ENCODE measurements at regions not wholly inside any gene's neighbourhood (a gene's known extent, or its start where the extent isn't known, plus 50 kb on each side); places are given as distances from the start of the nearest gene placed in this dataset.
"Not testable (repeated sequence)": the region's sequence is repeated elsewhere in the genome, so short reads cannot be mapped to it uniquely, and the experiment has no call there.

DNA sequence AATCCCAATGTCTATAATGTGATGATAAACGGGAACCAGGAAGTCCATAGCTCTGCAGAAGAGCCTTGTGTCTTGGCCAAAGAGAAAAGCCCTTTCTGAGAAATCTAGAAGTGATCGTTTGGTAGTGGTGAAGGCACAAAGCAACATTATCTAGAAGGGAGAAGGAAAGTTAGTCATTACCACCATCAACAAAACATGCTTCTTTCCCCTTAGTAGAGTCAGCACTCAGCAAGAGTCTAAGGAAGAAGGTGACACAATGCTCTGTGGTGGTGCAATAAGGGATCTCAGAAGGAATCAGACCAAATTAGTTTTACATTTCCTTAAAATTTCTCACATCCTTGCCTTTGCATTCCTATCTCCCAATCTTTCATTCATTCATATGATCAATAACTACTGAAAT lies 134.4 kb upstream of the PRDX6 start:
- no peak for ATAC-seq
- DNase-seq, result no peak

DNA sequence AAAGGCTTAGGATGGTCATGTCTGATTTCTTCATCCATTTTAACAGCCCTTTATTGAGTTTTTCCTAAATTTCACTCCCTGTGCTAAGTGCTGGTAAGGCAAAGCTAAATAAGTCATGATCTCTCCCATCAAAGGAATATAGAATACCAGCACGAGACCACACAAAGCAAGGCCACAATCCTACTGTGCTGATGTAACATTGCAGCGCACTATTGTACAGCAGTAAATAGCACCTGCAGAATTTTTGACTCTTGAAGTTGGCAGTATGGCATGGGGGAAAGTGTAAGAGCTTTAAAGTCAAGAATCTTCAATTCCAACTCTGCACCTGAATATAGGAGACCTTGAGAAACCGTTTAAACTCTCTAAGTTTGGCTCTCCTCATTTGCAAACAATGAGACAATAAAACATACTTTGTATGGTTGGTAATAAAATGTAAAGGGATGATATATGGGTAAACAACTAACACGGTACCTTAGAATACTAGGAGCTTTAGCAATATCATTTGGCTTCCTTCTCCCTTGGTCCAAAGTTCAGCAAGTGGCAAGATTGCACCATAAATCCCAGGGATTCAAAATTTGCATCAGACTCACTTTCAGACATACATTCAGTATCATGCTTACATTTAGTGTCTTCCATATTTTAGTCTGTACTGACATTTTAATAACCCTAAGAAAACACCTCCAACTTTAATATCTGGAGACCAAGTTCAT lies 132.9 kb upstream of the PRDX6 start:
- ATAC-seq (no peak), DNase-seq (no peak)

DNA sequence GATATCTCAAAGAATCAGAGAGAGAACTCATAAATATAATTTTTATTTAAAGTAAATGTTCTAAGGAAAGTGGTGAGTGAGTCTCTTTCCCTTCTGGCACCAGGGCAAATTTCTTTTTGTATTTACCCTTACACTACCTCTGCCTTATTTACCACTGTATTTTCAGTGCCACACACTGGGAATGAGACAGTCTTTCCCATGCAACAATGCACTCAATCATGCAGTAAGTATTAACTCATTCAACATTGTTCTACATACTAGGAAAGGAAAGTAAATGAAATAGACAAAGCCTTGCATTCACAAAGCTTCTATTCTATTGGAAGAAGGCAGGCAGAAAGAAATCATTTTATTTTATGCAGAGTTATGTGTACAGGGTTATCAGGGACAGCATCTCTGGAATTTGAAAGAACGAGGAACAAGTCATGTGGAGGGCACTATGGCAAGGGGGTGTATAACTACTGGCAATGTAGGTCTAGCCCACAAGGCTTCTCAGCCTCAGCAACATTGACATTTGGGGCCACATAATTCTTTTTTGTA lies 129.8 kb upstream of the PRDX6 start:
- DNase-seq (no peak), ATAC-seq (no peak)

DNA sequence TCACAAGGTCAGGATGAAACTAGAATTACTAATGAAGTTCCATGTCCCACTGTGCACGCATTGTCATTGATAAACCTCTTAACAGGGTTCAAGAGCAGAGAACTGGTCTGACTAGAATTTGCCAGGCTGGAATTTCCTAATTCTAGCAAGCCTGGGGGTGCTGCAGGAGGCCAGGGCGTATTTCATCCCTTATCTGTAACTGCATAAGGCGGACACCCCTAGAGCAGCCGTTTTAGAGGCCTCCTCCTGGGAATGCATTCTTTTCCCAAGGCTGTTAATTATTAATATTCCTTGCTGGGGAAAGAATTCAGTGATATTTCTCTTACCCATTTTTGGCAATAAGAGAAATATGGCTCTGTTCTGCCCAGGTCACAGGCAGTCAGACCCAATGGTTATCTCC lies 124.5 kb upstream of the PRDX6 start:
- DNase-seq, ATAC-seq: not testable (repeated sequence)

DNA sequence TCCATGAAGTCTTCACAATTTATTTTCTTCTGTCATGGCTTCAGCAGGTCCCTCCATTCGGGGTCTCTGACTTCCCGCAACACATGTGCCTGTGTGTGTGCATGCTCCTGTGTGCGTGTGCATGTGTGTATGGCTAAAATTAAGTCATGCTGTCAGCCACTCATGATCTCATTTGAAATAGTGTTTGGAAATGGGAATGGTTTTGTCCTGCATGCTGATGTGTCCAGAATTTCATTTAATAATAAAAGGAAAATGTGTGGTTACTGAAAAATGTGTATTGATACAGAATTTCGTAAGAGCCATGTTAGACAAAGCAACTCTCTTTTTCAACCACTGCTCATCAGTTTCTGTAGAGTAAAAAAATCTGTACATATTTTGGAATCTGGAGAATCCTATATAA lies 123.8 kb upstream of the PRDX6 start:
- ATAC-seq (no peak), DNase-seq (no peak)

DNA sequence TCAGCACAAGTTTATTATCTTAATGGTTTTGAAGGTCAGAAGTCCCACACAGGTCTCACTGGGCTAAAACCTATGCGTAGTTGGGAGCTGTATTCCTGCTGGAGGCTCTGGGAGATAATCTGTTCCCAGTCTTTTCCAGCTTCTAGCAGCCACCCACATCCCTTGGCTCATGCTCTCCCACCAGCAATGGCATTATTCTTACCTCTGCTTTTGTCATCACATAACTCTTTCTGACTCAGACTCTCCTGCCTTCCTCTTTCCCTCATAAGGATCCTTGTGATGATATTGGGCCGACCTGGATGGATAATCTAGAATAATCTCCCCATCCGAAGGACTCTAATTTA lies 122.2 kb upstream of the PRDX6 start:
- DNase-seq (no peak), ATAC-seq (no peak)

DNA sequence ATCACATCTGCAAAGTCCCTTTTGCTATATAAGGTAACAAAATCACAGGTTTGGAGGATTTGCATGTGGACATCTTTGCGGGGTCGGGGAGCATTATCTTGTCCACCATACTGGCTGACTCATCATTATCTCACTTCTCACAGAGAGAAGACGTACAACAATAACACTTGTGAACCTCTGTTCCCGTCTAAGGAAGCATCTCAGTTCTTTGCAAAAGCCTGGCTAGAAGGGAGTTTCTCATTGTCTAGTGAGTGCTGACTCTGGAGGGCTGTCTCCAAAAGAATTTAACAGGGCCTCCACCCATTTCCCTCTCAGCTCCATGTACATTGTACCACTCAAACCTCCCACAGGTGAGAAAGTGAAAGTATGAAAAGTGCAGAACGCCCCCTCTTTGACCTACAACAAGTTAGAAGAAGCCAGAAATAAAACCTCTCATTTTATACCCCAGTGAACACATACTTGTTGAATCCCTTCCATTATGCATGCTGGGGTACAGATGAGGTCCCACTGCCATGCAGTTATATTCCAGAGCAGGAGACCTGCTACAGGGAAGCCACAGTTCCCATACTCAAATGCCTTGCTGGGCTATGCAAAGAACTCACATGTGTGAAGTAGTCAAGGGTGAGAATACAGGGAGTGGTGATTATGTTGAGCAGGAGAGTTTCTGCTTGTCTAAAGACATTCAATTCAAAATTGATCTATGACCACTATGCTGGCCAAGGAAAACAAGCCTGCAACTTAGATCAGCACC lies 121.7 kb upstream of the PRDX6 start:
- no peak for DNase-seq

DNA sequence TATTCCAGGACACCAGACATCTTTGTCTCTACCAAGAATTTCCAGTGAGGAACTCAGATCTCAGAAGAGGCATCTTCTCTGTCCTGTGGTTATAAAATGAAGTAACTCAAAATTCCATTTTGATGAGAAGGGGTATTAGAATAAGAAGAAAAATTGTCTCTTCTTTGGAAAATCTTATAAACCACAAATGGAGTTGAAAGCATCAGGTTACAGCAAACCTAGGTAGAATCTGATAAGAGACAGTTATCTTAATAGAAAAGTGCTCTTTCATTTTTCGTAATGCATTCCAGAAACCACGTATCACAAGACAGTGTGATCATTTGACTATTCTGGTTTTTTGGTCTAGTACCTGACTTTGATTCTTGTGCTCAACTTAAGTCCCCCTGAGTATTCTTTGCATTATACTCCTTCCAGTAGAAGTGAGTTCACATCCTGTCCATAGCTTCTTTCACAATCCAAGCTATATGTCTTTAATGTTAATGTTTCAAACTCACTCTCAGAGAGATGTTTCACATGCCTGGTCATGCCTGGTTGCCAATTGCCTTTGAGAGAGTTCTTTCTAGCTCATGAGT lies 120.9 kb upstream of the PRDX6 start:
- DNase-seq, result no peak
- no peak for ATAC-seq

More for the DNA sequence above, 121.7 kb upstream of the PRDX6 start:
- peak; percentile 83 for ATAC-seq

DNA sequence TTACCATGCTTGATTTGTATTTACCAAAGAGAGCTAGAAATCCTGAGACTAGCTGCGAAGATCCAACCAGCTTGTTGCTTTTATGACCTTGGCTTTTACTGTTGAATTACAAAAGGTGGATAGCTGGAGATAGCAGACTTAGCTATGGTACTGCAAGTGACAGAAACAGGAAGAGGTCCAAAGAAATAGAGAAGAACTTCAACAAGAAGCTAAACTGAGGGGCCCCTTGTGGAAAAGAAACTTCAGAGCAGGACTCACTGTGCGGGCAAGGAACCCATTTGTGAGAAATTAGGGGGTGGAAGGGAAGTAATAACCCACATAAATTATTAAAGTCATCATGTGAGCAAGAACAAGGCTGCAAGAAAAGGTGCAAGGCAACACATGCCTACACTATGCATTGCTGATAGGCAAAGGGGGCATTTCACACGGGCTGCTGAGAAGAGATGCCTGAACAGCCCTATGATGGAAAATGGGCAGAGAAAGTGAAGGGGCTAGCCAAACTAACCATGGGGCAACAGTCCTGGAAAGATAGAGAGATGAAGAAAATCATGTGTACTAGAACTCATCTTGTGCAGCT lies 116.6 kb upstream of the PRDX6 start:
- DNase-seq (no peak), ATAC-seq (no peak)

DNA sequence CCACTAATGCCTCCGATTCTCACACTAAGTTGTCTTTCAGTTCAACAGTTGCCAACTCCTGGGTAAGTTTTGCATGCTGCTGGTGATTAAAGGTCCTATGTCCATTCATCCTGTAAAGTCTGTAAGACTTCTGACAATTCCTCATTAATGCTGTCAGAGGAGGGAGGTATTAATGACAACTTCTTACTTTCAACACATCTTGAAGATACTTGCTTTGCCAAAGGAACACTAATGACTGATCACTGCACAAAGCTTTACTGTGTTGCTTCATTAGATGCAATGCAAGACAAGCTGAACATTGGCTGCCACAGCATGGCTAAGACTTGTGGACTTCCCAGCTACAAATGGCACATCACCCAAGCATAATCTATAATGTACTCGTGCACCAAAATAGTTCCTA lies 114.6 kb upstream of the PRDX6 start:
- DNase-seq, result no peak
- ATAC-seq, result no peak

DNA sequence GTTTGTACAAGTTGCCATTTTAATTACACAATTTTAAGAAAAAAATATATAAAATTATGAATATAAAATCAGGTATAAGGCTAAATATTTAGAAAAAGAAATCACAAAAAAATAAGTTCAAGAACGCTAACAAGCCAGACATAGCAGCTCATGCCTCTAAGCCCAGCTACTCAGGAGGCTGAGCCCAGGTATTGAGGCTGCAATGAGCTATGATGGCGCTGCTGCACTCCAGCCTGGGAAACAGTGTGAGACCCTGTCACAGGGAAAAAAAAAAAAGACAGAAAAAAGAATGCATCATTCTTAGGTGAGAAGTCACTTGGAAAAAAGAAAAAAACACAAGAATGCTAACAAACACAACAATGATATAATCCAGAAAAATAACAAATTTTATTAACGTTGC lies 112.3 kb upstream of the PRDX6 start:
- no peak for DNase-seq
- no peak for ATAC-seq

DNA sequence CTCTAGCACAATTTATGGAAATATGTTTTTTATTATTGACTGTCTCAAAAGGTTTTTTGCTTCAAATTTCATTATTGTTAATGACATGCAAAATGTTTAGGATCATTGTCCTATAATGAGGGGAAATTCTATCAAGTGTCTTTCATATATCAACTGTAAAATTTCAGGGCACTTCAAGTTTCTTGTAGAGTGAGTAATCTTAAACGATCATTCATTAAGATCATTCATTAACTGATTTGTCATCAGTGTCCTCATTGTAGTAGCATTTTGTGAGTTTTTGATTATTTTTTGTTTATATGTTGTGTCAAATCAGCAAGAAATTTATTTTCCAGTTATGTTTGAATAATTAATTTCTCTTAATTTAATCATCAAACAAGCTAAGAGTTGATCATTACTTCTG lies 111.8 kb upstream of the PRDX6 start:
- DNase-seq (no peak), ATAC-seq (no peak)

DNA sequence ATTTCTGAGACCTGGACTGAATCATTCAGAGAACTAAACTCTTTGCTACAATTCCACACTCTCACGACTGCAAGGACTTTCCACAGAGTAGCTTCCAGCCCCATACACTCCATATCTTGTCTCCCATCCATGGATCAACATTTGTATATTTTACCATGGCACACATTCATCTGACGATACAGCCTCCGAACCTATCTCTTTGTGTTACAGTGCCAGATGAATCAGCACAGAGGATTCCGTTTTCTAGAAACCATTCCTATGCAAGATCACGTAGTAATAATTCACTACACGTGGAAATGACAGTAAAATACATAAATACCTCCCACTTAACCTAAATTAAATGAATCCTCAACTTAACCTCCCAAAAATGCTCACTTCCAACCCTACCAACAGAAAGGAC lies 110.0 kb upstream of the PRDX6 start:
- ATAC-seq (no peak), DNase-seq (no peak)

DNA sequence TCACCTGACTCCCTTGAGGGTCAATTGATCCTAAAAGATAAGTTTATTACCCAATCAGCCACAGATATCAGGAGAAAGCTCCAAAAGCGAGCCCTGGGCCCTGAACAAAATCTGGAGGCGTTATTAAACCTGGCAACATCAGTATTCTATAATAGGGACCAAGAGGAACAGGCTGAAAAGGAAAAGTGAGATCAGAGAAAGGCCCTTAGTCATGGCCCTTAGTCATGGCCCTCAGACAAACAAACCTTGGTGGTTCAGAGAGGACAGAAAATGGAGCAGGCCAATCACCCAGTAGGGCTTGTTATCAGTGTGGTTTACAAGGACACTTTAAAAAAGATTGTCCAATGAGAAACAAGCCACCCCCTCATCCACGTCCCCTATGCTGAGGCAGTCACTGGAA lies 106.5 kb upstream of the PRDX6 start:
- not testable (repeated sequence) for ATAC-seq

DNA sequence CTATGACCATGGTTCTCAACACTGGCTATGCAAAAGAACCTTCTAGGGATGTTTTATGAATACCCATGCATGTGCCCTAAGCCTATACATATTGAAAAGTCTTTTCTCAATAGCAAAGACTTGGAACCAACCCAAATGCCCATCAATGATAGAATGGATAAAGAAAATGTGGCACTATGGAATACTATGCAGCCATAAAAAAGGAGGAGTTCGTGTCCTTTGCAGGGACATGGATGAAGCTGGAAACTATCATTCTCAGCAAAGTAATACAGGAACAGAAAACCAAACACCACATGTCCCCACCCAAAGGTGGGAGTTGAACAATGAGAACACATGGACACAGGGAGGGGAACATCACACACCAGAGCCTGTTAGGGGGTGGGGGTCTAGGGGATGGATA lies 101.1 kb upstream of the PRDX6 start:
- DNase-seq, ATAC-seq: not testable (repeated sequence)

More for the DNA sequence above, 106.5 kb upstream of the PRDX6 start:
- DNase-seq, result not testable (repeated sequence)

DNA sequence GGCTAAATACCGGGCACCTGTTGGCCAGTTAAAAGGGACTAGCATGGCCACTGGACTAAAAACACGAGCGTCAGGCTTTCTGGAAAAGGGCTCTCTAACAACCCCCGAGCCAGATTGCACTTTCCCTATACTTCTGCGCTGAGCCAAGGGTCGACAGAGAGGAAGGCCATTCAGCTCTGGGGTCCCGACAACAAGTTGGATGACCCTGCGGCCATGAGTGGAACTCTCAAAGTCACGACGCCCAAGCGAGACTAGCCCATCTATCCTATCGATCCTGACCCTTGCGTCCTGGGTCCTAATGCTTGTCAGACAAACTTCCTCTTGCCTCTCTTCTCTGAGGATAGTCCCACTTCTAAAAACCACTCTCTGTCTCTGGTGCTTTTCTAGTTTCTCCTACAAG lies 99.9 kb upstream of the PRDX6 start:
- no peak for DNase-seq

DNA sequence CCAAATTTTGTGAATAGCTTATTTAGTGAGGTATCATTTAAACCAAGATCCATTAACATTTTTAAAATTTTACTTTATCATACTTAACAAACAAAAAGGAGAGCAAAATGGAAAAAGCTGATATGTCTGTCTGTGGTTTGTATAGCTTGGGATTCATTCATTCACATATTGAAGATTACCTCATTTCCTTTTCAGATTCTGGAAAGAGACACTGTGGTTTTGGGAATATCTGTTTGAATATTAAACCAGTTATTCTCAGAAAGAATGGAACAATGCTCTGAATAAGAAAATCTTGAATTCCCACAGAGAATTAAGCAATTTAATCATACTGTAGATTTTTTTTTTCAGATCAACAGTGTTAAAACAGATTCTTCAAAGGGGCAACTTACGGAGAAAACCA lies 93.8 kb upstream of the PRDX6 start:
- DNase-seq (no peak), ATAC-seq (no peak)

More for the DNA sequence above, 99.9 kb upstream of the PRDX6 start:
- no peak for ATAC-seq

DNA sequence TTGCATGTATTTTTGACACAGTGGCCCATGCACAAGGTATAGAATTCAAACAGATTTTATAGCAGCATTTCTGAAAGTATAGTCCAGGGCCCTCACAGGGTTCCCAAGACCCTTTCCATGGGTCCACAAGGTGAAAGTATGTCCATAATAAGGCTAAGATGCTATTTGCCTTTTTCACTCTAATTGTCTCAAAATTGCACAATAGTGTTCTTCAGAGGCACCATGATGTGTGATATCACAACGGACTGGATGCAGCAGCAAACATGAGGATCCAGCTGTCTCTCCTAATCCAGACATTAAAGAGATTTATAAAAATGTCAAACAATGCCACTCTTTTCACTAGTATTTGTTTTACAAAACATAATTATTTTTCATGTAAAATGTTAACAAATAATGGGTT lies 88.8 kb upstream of the PRDX6 start:
- DNase-seq (no peak), ATAC-seq (no peak)

DNA sequence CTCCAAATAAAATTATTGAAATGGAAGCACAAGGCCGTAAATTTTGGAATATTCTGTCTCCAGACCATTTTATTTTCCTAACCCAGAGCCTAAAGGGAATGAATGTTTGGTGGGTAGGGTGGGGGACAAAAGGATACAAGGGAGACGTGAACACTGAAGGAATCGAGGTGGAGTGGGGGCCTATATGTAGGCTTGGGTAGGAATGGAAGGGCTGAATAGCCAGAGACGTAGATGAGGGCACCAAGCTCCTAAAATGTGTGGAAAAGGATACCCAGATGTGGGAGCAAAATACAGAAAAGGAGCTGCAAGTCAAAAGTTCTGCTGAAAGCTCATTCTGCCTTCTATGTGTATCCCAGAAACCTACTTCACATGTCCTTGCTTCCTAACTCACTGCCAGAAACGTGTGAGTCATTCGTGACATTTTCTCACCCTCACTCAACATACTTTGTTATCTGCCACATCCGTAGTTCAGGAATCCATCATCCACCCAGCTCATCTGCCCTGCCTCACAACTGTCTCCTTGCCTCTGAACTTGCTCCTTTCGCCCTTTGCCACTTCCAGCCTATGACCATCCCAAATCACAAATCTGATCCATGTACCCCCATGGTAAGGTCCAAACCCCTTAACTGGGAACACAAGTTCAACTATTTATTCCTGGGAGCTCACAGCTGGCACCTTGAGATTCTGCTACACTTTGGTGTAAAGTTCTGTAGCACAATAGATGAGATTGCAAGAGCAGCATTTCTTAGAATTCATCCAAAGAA lies 84.1 kb upstream of the PRDX6 start:
- DNase-seq, result no peak
- no peak for ATAC-seq

DNA sequence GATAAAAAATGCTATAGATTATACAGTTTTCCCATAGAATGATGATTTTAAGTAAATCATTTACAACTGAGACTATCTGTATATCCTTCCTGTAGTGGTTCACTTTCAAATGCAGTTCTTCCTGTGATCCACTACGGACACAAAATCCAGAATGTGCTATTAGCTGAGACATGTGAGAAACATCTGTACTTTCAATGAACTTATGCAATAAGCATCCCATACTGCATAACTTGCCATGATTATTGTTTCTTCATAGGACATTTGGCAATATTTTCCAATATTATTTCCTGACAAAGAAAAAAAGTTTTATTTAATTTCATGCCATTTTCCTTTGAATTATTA lies 83.5 kb upstream of the PRDX6 start:
- DNase-seq, result no peak
- ATAC-seq, result no peak

DNA sequence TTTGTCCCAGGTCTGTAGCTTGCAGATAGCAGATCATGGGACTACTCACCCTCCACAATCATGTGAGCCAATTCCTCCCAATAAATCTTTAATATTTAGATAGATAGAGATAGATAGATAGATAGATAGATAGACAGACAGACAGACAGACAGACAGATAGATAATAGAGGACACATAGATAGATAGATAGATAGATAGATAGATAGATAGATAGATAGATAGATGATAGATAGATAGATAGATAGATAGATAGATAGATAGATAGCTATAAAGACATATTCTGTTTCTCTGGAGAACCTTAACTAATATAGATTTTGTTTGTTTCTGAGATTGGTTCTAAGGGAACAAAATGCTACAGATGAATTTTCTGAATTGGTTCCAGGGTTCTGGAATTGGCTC lies 82.3 kb upstream of the PRDX6 start:
- not testable (repeated sequence) for ATAC-seq, DNase-seq

DNA sequence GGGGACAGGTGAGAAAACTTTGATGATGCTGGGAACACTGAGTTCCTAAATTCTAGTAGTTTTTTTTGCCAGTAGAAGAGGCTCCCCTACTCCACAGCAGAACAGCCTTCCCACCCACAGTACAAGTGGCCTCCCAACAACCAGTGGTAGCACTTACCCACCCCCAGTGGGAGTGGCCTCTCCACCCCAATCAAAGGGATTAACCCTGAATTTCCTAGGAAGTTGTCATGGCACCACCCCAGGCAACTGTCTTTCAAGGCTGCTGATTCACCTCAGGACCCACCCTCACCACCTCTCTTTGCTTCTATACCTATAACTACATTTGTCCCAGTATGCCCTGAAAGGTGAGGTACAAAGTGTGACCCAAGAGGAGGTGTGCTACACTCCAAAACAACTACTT lies 81.4 kb upstream of the PRDX6 start:
- no peak for DNase-seq
- no peak for ATAC-seq
